NCI-H1105 (cell line): ENCODE measurements at regions not wholly inside any gene's neighbourhood (a gene's known extent, or its start where the extent isn't known, plus 50 kb on each side); places are given as distances from the start of the nearest gene placed in this dataset.
A peak's percentile ranks its signal among the peaks of the same experiment; 100 is the strongest.

Experiments
- DNase-seq: peaks from one replicate; lab custom pipeline; 2025; lab: John Stamatoyannopoulos, UW

DNA sequence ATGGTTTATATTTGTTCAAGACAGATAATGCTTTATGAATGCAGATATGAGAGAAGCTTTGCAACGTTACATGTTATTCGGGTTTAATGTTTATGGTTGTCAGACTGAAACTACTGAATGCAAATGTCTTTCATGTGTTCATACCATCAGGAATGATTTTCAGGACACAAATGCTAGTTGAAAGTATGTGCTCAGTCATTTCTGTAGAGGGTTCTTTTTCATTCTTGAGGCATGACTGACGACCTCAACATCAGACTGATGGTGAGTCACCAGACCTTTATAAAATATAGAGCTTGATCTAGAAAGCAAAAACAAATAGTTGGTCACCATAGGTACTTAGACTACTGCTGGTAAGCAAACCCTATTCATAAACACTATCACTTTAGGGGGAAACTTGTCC, 287.3 kb upstream of the NUDT12 start:
- DNase-seq, result no peak

DNA sequence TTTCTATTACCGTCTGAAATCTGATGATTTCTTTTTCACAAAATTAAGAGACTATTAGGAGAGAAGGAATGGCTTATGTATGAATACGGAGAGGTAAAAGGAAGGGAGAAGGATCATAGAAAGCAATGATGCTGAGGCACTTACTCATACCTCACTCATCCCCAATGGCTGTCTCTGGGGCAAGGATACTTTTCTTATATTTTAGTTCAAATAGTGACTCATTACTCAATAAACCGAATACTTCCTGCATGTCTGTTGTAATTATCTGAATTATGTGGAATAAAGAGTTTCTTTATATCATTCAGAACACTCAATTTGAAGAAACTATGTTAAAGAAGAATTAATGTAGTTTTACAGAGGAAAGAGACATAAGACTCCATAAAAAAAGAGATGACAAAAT, 284.5 kb upstream of the NUDT12 start:
- DNase-seq, result no peak

DNA sequence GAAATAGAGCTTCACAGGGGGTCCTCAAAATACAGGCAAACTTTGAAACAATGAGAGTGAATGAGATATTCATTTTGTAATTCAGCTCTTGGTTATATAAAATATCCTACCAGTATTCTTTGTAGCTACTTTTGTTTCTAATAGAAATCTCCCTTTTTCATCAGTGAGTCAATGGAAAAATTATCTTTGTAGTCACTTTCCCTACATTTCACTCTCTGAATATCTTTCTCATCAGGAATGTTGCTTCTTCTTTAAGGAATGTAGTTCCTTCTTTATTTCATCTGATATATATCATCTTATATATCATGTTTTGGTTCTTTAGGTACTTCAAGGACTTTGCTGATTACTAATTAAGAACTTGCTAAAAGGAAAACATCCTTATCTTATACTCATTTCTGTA, 280.3 kb upstream of the NUDT12 start:
- DNase-seq, result no peak

DNA sequence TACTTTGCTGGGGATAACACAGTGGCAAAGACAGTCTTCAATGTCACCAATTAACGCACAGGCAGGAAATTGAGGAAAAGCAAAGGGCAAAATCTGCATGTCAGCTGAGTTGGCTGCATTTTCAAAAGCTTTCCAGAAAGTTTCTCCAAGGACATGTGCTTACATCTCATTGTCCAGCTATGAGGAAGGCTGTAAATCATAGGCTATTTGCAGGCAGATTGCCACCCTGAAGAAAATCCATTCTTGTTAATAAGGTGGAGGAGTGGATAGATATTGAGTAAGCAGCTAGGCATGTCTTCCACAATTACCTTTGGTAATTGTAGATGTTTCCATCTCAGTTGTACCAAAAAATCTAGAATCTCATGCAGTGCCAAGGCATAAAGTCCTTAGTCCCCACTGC, 278.0 kb upstream of the NUDT12 start:
- DNase-seq, result no peak

DNA sequence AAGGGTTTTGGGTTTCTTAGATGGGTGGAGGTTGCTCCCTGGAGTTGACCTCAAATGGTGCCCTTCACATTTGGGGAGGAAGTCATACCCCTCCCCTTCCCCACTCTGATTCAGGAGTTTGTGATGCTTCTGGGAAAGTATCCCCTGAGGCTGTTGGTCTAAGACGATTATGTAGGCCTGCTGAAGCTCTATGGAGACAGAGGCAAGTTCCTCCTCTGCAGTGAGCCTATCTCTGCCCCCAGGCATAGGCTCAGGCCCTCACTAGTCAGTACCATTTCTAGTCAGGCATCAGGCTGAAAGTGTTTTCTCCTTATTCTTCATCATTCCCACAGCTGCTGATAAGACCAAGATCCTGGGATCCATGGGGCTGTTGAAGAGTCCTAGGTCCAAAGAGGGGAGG, 271.6 kb upstream of the NUDT12 start:
- no peak for DNase-seq

DNA sequence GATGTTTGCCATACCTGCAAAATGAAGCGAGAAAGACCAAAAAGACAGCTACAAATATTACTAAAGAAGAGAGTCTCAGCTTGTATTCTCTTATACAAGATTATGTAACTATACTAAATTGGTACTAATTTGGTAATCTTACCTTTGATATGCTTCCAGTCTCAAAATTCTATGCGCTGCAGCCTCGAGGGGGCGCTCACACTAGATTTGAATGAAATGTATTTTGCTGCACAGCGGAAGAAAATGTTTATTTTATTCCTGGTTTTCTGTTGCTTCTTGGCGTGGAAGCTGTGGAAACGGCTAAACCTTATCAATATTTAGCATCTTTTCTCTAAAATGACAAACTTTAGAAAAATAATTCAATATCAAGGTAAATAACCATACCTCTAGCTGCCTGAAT, 267.0 kb upstream of the NUDT12 start:
- DNase-seq, result no peak

DNA sequence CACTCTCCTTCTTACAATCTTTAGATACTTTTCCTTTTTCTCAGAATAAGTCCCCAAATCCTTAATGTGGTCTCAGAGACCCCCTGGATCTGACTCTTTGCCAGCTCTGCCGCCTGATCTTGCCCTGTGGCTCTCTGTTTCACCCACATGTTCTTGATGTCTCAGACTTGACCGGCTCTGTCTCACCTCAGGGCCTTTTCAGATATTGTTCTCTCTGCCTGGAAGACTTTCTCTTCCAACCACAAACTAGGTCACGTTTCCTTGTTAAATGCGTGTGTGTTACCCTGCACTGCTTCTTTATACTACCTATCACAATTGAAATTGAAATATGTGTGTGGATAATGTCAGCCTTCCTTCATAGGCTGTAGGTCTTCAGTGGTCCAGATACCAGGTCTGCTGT, 265.4 kb upstream of the NUDT12 start:
- DNase-seq, result no peak

DNA sequence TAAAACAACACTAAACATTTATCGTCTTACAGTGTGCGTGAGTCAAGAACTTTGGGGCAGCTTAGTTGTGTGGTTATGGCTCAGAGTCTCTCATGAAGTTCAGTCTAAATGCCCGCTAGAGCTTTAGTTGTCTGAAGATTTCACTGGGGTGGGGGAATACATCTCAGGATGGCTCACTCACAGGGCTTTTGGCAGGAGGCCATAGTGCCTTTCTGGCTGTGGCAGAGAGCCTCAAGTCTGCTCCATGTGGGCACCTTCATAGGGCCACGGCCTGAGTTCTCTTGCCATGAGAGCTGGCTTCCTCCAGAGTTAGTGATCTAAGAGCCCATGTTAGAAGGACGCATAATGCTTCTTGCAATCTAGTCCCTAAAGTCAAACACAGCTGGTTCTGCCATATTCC, 258.8 kb upstream of the NUDT12 start:
- DNase-seq, result no peak

DNA sequence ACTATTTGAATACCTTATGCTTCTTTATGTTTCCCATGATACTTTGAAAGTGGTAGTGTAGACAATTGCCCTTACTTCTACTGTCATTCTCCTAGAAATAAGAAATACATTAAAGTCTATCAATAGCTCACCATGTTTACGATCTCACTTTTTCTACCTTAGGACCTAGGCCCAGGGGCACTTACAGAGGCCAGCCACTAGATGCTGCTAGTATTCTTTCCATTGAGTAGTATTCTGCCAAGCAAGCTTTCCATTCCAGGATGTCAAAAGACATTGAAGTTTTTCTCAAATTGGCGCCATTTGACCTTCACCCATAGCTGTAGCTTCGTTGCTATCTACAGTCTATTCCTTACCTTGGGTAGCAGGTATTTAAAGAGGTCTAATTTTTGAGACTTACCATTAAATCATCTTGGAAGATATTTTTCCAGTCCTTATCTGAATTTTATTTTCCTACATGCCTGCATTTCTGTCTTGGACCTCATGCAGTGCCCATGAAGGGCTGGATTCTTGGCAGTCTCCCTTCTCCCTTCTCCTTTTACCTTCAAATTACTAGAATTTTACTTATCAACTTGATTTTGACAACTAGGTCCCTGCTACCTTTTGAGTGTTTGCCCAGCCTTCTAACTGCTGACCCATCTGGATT, 246.0 kb upstream of the NUDT12 start:
- peak; percentile 25 for DNase-seq

DNA sequence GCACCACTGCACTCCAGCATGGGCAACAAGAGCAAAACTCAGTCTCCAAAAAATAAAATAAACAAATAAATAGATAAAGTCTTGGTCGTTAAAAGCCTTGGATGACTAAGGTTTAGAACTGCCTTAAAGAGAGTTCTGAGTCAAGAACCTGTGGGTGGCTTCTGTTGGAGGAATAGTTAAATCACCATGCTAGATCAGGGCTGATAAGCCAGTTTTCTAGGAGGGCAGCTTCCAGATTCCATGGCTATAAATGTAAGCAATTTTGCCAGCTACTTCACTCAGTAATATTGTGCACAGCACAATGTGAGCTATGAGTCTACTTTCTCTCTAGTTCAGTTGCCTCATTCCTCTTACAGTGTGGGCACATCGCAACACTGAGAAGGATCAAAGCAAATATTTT, 242.1 kb upstream of the NUDT12 start:
- no peak for DNase-seq

DNA sequence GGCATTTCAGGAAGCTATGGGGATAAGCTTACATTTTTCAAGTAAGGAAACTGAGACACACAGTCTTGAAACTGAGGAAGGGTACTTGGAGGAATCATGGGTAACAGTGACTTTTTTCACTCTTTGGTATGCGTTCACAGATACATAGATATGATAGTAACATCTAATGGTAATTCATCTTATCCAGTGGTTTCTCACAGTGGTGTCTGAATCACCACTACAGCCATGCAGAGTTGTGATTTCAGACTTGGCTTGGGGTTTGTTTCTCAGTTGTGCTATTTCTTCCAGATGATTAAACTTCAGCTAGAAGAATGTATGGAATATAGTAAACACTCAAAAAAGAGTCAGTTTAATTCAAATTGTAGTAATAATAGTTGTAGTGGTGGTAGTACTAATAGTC, 239.1 kb upstream of the NUDT12 start:
- DNase-seq, result no peak

DNA sequence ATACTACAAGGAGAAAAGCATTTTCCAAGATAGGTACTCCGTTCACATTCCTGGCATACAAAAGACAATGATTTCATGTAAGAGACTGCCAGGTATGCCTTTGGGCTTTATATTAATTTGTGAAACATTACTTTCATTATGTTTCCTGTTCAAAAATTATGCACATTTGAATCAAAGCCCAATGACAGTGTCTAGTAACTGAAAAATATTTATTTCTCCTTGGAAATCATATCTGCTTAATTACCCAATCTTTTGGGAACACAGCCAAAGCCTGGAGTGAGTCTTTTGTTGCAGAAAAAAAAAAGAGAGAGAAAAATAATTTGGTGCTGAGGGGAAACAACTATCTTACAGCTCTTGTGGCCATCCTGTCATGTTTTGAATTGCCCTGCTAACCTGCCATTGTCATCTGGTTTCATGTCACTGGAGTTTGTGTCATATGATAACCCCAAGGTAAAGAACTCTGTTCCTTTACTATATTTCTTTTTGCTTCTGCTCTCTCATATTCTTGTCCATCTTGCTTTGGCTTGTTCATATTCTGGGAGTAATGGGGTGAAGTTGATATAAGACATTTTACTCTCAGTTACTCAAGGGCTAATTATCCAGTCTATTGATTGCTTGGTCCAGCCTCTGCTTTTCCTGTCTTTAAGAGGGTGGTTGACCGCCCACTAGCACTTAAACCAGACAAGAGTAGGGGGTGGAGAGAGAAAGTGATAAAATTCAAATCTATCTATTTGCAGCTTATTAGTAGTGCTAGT, 238.3 kb upstream of the NUDT12 start:
- DNase-seq, result peak; percentile 30

DNA sequence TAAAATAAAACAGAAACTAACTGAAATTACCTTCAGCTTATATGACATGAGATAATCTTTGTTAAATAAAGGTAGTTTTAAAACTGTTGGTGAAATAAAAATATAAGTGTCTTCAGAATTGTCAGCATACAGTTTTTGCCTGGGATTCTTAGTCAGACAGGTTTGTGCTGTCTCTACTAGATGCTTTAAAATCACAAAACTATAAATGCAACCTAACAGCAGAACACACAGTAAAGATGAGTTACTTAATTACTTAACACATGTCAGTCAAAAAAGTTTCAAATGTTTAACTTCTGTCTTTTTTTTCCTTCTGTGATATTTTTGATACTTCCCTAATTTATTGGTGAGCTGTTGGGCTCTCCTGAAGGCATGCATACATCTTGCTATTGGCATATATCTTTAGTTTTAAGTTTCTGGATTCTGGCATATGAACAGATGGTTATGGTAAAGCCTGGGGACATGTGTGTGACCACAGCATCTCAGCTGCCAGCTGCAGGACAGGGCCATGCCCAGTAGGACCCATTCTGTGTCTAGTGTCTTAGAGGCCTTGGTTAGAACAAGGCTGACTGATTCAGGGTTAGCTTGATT, 231.1 kb upstream of the NUDT12 start:
- DNase-seq, result no peak

DNA sequence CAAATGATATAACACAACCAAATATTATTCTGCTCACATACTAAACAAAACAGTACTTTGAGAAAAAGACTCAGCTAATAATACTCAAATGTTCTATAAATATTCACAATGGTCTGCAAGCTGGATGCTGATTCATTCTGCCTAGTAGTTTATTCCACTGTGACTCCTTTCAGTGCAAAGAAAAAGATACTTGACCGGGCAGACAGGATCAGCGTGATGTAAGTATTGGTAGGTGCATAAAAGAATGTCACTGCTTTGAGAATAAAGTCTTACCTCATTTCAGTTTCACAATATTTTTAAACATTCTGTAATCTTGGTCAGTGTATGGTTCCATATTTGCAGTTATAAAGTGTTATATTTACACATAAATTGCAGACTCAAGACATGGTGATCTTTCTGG, 223.0 kb upstream of the NUDT12 start:
- no peak for DNase-seq

DNA sequence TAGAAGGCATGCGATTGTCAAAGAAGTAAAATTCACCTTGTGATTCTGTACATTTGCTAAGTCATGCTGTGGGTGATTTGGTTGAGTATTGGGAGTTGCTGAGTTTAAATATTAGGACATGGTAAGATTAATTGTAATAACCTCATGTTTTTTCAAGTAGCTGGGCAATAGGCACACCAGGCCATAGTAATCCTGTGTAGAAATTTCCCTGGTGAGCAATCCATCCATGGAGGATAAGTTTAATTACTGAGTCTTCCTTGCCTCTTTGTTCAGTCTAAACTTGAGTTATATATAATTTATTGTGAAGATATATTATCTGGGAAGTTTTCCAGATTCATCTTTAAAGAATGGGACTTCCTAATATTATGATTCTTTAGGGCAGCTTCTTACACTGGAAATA, 221.1 kb upstream of the NUDT12 start:
- no peak for DNase-seq

DNA sequence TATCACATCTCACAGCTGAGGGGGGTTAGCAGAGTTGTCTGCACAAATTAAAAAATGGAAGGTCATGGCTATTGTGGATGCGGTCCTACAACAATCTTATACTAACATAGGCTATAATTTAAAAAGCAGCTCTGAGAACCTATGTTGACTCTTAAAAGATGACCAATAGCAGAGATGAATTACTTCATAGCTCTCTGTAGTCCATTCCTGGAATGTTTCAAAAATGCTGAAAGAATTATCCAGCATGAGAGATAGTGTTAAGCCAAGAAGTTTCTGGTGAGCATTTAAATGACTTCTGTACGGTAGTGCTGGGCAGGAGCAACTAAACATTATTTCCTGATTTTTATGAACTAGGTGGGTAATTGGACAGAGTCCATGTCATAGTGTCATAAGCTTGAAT, 218.2 kb upstream of the NUDT12 start:
- no peak for DNase-seq

DNA sequence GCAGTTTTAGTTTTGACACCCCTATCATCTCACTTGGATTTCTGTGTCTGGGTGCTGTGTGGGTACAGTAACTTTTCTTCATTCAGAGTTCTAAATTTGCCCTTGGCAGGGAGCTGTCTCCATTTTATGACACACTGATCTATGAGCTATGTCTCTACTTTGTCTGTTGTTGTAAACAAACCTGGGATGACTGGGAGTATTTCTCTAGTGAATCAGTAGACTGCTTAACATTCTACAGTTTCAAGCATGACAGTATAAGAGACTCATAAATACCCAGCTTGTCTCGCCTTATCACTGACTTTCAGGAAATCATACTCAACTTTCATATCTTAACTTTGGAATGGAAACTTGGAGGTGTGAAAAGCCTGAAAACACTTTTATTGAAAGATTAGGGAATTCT, 212.1 kb upstream of the NUDT12 start:
- no peak for DNase-seq

DNA sequence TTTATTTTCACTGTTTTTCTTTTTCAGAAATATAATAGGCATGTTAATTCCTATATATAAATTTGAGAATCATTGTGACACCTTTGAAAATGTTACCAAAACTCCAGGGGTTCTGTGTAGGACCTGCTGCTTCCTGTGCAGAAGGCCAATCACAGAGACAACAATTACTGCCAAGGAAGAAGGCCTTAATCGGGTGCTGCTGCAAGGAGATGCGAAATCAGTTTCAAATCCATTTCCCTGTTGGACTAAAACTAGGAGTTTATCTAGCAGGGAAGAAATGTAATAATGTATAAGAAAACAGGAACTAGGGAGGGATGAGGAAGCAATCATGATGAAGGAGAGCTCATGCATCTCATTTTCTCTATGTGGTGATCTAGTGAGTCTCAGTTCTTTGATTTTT, 209.7 kb upstream of the NUDT12 start:
- DNase-seq, result no peak

DNA sequence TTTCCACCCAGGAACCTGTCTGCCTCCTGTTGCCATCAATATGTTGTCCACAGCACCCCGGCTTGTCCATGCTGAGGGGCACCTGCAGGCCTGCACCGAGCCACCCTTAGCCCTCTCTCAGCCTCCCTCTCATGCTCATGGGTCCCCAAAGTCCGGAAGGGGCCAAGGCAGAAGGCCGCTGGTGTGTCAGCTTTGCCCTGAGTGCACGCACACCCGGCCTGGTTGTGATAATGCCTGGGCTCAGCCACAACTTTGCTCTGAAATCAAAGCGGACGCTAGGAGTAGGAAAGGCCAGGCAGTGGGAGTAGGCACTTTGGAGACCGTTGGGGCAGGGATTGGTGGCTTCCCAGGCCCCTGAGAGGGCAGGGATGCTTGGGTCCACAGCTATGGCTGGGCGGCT, 201.8 kb upstream of the NUDT12 start:
- no peak for DNase-seq

DNA sequence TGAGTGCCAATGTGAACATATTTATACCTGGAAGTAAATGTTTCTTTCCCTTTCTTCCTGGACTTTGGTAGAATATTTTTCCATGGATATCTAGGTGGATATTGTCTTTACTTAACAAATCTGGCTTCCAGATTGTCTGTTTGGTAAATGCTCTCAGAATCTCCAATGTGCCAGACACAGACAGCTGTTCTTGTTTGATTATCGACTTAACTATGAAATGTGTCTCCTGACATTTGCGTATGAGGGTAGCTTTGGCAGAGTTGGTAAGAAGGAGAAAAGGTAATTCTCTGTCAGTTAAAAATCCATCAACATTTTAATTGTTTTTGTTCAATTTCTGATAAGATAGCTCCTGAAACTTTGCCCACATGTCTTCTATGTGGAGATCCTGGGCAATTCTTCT, 196.4 kb upstream of the NUDT12 start:
- DNase-seq, result no peak

DNA sequence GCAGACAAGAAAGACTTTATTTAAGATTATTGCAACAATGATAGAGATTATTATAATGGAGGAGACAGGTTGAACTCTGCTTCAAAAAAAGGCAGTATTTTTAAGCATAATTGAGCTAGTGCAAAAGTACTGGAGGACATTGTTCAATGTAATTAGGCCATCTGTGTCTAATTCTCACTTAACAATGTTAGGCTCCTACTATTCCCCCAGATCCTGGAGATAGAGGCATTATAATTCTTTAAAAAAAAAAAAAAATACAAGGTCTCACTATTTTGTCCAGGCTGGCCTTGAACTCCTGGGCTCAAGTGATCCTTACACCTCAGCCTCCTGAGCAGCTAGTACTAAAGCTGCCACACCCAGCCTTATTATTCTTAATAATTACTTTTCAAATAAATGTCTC, 193.4 kb upstream of the NUDT12 start:
- DNase-seq, result no peak

DNA sequence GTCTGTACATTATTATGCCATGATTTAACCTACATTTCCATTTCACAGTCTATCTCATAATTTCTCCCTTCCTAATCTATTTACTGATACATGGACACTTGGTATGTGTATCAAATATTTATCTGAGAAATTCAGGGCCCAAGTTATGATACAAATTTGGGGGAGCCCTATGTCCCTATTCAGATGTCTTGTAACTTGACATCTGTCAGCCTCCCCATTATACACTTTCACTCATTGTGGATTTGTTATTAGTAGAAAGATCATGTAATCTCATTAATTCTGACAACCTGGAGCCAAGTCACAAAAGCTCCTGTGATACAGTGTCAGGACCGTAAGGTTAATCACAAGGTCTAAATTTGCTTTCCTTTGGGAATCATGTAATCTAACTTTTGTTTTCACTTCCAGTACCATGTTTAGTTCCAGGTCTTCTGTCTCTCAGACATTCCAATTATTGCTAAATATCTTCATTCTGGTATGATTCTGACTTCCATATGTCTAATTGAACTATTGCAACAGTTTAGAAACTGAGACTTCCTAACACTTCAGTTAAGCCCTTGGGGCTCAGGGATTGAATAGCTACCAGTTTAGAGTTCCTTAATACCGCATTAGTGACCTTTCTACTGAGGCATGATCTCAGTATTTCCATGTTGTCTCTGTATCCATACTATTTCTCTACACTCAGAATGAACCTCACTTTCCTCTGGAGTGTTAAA, 182.9 kb upstream of the NUDT12 start:
- DNase-seq, result no peak

DNA sequence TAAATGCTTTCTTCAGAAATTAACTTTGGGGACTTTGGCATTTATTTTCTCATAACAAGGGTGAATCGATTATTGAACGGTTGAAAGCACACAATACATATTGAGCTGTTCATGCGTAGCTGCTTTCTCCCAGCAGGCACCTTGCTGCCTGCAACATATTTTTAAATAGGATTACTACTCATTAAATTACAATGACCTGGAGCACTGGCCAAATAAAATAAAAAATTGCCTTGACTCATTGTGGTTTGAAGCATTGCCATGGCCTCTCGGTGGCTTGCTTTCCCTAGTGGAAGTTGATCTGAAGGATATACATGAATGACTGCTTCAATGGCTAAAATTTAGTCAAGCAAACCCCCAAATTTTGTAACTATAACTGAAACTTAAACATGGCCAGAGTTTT, 181.6 kb upstream of the NUDT12 start:
- DNase-seq, result no peak
